ENCODE measurements at regions not wholly inside any gene's neighbourhood (a gene's known extent, or its start where the extent isn't known, plus 50 kb on each side); places are given as distances from the start of the nearest gene placed in this dataset.

GRCh38 chr4:42710329-42710728 is 53.4 kb upstream of the ATP8A1 start:
- Histone ChIP-seq H3K4me2 (ENCODE audit: low read length) (no peak overlapping the region), H3K9me3 (ENCODE audit: low read length) (no peaks in the 10 kb centered on the region), H4K20me1 (ENCODE audit: insufficient read depth, low read length) (no peaks in the 10 kb centered on the region), H3K27ac (ENCODE audit: low read depth, low read length, poor library complexity, severe bottlenecking) (no peak overlapping the region), H3K36me3 (ENCODE audit: insufficient read depth, low read length) (no peaks in the 10 kb centered on the region), H3K79me2 (ENCODE audit: insufficient read depth, low read depth, low read length) (no peaks in the 10 kb centered on the region), H3K4me3 (ENCODE audit: low read depth, low read length, poor library complexity, severe bottlenecking) (no peak overlapping the region), H3K9me2 (ENCODE audit: insufficient read depth, low read length) (no peaks in the 10 kb centered on the region), H2AFZ (ENCODE audit: low read length) (no peak overlapping the region), H3K4me1 (ENCODE audit: insufficient read depth, low read length, poor library complexity, severe bottlenecking) (no peaks in the 10 kb centered on the region)
- intact Hi-C loops (cut with micrococcal nuclease; ENCODE audit: unreplicated experiment) = no loop called here
- BruUV-seq (replicated peaks) = no TSS peak
- CTCF ChIA-PET (ENCODE audit: unreplicated experiment) = no interaction called here
- DNase-seq (ENCODE audit: low spot score) = no peak
- TF ChIP-seq CTCF (conservative IDR thresholded peaks at IDR 0.05; ENCODE audit: low read length) = no peak
- no peak for TF ChIP-seq EZH2phosphoT487 (IDR thresholded peaks at IDR 0.05; ENCODE audit: borderline replicate concordance, low read depth, low read length)
- POLR2A ChIA-PET = interaction anchor here (0.6 to 1.3 kb wide), 6 partner anchors 25 to 404 kb away, joined by 3 to 6 read pairs (median 4); partner anchors contain the start of gene ATP8A1

- no TSS peak for BruUV-seq (replicated peaks)
- Histone ChIP-seq H4K20me1 (ENCODE audit: insufficient read depth, low read length) (no peaks in the 10 kb centered on the region), H3K9me3 (ENCODE audit: low read length) (no peaks in the 10 kb centered on the region), H3K4me3 (ENCODE audit: low read depth, low read length, poor library complexity, severe bottlenecking) (no peak overlapping the region), H3K27ac (ENCODE audit: low read depth, low read length, poor library complexity, severe bottlenecking) (no peak overlapping the region), H2AFZ (ENCODE audit: low read length) (0 out of 2 replicates have a peak overlapping the region, but pooled peaks have one; percentile 30), H3K4me1 (ENCODE audit: insufficient read depth, low read length, poor library complexity, severe bottlenecking) (no peaks in the 10 kb centered on the region), H3K9me2 (ENCODE audit: insufficient read depth, low read length) (no peaks in the 10 kb centered on the region), H3K4me2 (ENCODE audit: low read length) (no peak overlapping the region), H3K79me2 (ENCODE audit: insufficient read depth, low read depth, low read length) (no peaks in the 10 kb centered on the region), H3K36me3 (ENCODE audit: insufficient read depth, low read length) (no peaks in the 10 kb centered on the region)
- intact Hi-C loops (cut with micrococcal nuclease; ENCODE audit: unreplicated experiment) = no loop called here
- POLR2A ChIA-PET = interaction anchor here (0.6 to 2.1 kb wide), 6 partner anchors 8 to 339 kb away, joined by 3 to 5 read pairs (median 4); partner anchors contain the start of gene ATP8A1
- DNase-seq (ENCODE audit: low spot score) = no peak
- CTCF ChIA-PET (ENCODE audit: unreplicated experiment) = no interaction called here
- TF ChIP-seq EZH2phosphoT487 (IDR thresholded peaks at IDR 0.05; ENCODE audit: borderline replicate concordance, low read depth, low read length) = no peak
- TF ChIP-seq CTCF (conservative IDR thresholded peaks at IDR 0.05; ENCODE audit: low read length) = no peak
Measured at GRCh38 chr4:42709392-42710065, 52.6 kb upstream of the ATP8A1 start.

GRCh38 chr4:42708625-42709024 is 51.7 kb upstream of the ATP8A1 start:
- no peaks in the 10 kb centered on the region for H4K20me1 ChIP-seq (ENCODE audit: insufficient read depth, low read length)
- no peak overlapping the region for H3K27ac ChIP-seq (ENCODE audit: low read depth, low read length, poor library complexity, severe bottlenecking)
- H3K36me3 ChIP-seq (ENCODE audit: insufficient read depth, low read length) = no peaks in the 10 kb centered on the region
- no peak overlapping the region for H3K4me2 ChIP-seq (ENCODE audit: low read length)
- H3K4me3 ChIP-seq (ENCODE audit: low read depth, low read length, poor library complexity, severe bottlenecking) = no peak overlapping the region
- H3K79me2 ChIP-seq (ENCODE audit: insufficient read depth, low read depth, low read length) = no peaks in the 10 kb centered on the region
- CTCF ChIA-PET (ENCODE audit: unreplicated experiment) = no interaction called here
- POLR2A ChIA-PET = interaction anchor here (0.7 to 2.1 kb wide), 3 partner anchors 8 to 36 kb away, joined by 3 to 4 read pairs (median 3); no protein-coding TSS in a partner anchor
- no peaks in the 10 kb centered on the region for H3K9me3 ChIP-seq (ENCODE audit: low read length)
- TF ChIP-seq CTCF (conservative IDR thresholded peaks at IDR 0.05; ENCODE audit: low read length) (no peak), EZH2phosphoT487 (IDR thresholded peaks at IDR 0.05; ENCODE audit: borderline replicate concordance, low read depth, low read length) (no peak)
- no TSS peak for BruUV-seq (replicated peaks)
- no peaks in the 10 kb centered on the region for H3K9me2 ChIP-seq (ENCODE audit: insufficient read depth, low read length)
- intact Hi-C loops (cut with micrococcal nuclease; ENCODE audit: unreplicated experiment) = no loop called here
- H2AFZ ChIP-seq (ENCODE audit: low read length) = no peak overlapping the region
- no peaks in the 10 kb centered on the region for H3K4me1 ChIP-seq (ENCODE audit: insufficient read depth, low read length, poor library complexity, severe bottlenecking)
- DNase-seq (ENCODE audit: low spot score) = no peak
